ENCODE measurements at regions not wholly inside any gene's neighbourhood (a gene's known extent, or its start where the extent isn't known, plus 50 kb on each side); places are given as distances from the start of the nearest gene placed in this dataset.

DNA sequence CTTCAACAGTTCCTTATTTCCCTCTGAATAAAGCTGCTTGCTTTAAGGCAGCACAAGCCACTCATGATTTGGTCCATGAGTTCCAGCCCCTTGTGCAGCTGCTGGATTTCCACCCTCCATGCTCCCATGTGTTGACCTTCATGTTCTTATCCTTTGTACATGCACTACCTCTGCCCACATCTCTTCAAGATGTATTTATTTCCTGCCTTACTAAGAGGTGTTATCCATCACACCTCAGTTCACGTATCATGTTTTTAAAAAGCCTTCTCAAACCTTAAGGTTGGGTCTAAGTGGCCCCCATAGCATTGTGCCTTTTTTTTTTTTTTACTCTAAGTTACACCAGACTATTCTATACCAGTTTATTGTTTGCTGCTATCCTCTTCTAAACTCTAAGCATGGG, 107.7 kb downstream of the SIPA1L2 start:
- no peak for FAIRE-seq
- no peak for DNase-seq (ENCODE audit: low spot score)

DNA sequence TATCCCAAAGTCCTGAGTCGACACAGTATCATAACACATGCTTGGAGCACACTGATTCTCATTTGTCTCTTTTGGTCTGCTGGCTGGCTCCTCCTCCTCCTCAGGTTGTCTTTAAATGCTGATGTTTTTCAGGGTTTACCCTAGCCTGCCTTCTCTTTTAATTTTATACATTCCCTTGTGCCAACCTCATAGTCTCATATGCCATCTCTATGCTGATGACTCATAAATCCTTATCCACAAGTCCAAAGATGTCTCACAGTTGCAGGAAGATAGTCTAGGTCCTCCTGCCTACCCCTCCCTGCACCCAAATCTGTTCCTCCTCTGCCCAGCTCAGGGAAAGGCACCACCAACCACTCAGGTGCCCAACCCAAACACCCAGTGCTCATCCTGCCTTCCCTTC, 108.3 kb downstream of the SIPA1L2 start:
- DNase-seq (ENCODE audit: low spot score), result no peak

DNA sequence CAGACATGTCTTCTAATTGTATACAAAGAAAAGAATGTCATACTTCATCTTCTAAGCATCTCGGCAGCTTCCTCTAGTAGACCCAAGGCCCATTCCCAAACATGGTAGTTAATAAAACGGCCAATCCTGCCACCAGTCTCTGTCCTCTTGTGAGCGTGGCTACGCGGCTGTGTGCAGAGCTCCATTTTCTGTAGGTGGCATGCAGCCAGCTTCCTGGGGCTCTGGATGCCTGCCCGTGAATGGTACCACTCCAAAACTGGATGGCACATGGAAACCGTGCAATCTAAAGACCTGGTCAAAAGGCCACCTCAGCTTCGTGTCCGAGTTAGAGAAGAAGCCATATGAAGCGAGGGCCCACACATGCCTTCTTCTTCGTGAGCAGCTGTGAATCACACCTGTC, 110.7 kb downstream of the SIPA1L2 start:
- no peak for FAIRE-seq
- no peak for DNase-seq (ENCODE audit: low spot score)

More for the DNA sequence above, 108.3 kb downstream of the SIPA1L2 start:
- FAIRE-seq, result no peak

DNA sequence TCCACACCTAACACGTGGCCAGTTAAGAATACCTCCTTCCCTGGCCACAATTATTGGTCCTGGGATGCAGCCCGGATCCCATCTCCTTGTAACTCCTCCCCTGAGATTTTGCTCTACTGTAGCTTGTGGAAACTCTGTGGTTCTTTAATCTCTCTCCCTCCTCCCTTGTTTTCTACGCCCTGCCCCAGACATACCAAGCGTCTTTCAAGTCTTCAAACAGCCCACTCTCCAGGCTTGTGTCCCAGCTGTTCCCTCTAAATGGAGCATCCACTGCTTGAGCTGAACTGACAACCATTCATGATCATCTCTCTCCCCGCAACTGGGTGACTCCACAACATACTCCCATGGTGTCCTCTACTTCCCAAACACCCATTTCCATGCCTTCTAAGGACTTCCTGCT, 111.6 kb downstream of the SIPA1L2 start:
- FAIRE-seq, result no peak

DNA sequence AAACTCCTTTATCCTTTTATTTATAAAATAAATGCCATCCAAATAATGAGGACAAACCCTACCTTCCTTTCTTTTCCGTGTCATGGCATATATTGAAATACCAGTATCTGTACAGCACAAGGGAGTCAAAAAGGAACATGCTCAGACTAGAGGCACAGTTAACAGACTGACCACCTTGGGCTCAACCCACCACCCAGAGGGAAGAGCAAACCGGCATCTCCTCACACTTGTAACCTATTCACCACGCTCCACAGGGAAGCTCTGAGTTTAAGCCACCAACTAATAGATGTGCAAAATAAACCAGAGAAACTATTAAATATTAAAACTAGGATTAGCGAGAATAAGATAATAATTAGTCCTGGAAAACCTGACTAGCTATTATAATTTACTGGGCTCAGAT, 112.7 kb downstream of the SIPA1L2 start:
- FAIRE-seq (no peak), DNase-seq (ENCODE audit: low spot score) (no peak)

More for the DNA sequence above, 111.6 kb downstream of the SIPA1L2 start:
- no peak for DNase-seq (ENCODE audit: low spot score)

DNA sequence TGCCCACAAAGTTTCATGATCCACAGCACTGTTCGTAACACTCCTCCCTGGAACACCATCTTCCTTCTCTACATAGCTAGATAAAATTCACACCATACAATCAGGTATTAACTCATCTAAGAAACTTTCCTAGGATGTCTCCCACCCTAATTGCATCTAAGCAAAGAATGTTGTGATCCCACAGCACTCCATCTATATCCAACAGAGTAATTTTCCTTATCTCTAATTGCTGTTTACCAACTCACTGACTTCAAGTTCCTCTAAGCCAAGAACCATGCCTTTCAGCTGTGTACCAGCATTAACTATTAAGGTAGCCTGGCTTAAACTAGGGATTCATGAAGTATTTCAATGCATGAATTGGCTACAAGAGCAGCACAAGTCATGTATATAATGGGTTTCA, 114.2 kb downstream of the SIPA1L2 start:
- FAIRE-seq (no peak), DNase-seq (ENCODE audit: low spot score) (no peak)

DNA sequence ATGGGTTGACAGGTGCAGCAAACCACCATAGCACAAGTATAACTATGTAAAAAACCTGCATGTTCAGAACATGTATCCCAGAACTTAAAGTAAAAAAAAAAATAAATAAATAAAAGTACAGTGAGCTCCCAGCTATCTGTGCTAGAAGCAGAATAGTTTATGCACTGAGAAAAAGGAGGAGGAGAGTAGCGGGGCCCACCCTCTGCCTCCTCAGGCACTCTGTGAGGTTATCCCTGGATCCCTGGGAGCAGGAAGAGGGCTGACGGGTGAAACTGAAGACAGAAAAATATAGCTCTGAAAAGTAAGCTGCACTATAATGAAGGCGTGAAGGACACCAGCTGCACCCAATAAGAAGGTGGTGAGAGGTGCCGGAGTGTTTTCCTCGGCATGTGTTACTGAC, 117.2 kb downstream of the SIPA1L2 start:
- FAIRE-seq, result no peak

DNA sequence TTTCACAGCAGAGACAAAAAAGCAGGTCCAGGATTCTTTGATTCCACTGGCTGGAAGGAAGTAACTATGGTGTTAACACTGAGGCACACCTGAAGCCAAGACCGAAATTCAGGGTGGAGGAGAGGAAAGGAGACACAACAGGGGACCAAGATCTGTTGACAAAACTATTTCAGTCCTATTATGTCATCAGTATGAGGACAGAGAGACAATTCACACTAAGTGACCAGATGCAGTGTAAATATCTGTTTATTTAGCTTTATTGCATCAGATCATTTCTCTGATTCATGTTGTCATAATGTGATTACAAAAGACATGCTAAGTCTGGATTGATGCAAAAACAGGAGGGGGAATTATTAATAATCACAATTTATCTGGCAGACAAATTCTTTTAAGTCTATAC, 118.8 kb downstream of the SIPA1L2 start:
- no peak for DNase-seq (ENCODE audit: low spot score)
- FAIRE-seq, result no peak

More for the DNA sequence above, 117.2 kb downstream of the SIPA1L2 start:
- no peak for DNase-seq (ENCODE audit: low spot score)

DNA sequence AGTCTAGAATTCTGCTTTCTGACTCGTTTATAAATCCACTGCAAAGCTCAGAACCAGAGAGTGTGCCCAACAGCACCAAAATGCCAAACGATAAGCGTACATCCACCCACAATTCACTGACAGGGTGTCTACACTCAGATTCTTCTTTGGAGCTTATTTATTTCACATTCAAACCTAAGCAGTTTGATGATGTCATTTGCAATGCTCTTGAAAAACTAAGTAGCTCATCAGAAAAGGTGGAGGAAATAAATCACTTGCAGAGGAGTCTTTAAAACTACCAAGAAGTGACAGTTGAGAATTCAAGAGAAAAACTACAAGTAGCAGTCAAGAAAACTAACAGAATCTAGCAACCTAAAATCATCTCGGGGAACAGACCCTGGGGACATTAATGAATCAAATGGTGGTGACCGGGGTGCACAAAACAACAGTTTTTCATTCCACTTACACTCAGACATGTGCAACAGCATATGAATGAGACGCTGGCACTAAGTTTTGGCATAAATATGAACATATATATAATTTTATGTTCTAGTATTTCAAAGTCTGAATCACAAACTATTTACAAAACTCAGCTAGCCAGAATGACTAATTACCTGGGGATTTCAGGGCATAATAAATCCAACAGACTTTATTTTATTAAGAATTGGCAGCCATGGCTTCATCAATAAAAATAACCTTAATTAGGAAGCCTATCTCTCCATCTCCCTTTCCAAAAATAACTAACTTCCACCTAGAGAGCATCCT, 119.4 kb downstream of the SIPA1L2 start:
- DNase-seq (ENCODE audit: low spot score), result no peak
- FAIRE-seq, result no peak

DNA sequence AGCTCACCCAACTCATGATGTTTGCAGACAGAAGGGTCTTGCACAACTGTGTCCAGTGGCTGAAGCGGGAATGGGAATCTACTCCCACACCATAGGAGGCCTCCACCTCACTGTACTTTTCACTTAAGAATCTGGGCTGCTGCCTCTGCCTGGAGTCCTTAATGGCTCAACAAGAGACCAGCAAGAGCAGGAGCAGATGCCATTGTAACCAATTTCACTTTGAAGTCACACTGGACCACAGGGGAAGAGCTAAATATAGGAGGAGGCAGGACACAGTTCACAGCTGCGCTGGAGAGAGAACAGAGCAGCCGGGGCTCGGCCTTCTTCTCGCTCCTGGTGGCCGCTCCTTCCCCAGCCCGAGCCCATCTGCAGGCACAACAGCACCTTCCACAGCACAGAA, 120.4 kb downstream of the SIPA1L2 start:
- FAIRE-seq (no peak), DNase-seq (ENCODE audit: low spot score) (no peak)

DNA sequence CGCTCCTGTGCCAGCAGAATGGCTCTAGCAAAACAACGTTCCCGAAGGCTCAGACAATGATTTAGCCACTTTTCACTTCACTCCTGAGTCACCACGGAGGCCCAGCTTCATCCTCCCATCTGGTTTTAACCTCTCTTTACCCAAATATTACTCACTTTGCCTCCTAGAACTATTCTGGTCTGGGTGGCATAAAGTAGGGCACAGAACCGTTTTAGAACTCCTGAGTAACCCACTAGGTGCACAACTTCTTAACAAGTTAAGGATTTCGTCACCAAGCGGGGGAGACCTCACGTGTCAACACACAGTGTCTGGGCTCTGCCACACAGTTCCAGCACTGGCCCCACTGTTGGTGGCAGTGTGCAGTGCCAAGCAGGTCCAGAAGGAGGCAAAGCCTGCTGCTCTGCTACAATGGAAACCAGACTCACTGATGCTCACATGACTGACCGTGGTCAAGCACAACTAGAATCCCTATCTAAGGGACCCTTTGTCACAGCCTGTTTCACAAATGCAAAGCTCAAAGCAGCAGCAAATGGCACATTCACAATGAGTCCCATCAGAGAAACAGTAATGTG, 121.7 kb downstream of the SIPA1L2 start:
- FAIRE-seq (no peak), DNase-seq (ENCODE audit: low spot score) (no peak)

DNA sequence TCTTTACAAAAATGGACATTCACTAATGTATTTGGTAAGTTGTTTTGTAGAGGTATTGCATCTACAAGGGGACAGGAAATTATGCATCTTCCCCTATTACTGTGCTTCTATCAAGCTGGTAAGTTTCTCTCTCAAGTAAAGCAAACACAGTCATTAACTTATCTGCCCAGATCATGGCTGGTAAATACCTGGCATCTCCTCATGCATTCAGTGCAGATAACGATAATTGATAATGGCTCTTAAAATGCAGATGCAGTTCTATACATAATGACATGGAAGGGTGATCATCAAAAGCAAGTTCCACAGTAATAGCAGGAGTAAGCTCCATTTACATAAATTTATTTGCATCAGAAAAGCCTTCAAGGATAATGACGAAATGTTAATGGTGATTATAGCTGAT, 122.4 kb downstream of the SIPA1L2 start:
- no peak for FAIRE-seq
- no peak for DNase-seq (ENCODE audit: low spot score)

DNA sequence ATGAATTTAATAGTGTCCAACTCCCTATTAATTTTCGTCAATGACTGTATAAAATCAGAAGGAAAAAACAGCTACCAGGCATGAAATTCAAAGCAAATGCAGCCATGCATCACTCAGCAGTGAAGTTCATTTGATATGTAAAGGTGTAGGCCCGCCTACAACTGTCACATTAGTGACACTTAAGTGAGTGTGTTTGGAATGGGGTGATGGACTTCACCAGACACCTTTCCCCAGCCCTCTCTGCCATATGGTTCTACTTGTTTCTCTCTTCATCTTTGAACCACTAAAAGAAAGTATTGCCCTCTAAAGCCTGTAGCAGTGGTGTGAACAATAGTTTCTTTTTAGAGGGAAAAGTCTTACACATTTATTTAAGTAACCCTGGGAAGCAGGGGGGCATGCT, 124.0 kb downstream of the SIPA1L2 start:
- FAIRE-seq (no peak), DNase-seq (ENCODE audit: low spot score) (no peak)

DNA sequence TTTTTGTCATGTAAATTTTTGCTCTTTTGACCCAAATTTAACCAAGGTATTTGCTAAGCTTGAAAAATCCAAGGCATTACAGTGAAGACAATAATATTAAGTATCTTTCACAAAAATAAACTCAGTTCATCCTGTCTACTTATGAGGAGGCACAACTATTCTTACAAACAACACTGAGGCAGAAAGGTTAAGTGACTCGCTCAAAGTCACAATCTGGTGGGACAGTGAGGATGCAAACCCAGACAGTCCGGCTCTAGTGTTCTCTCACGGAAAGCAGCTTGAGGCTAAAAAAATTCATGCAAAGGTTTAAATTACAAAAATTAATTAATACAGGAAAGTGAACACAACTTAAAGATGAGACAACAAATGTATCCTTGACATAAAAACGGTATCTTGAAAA, 125.3 kb downstream of the SIPA1L2 start:
- no peak for DNase-seq (ENCODE audit: low spot score)
- no peak for FAIRE-seq

DNA sequence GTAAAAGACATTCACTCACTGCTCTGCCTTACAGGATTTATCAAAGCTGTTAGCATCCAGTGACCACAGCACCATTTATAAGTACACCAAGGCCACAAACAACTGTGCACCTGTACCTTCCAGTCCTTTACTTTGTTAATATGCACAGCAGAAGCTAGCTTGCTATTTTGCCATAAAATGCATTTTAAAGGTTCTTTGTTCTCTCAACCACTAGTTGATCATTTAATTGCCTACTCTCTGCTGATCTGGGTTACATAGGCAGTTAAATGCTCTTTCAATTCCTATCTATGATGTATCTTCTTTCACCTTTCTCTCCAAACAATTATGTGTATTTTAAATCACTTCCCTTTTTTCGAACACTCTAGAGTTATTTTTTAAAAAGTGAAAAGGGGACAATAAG, 126.4 kb downstream of the SIPA1L2 start:
- no peak for FAIRE-seq
- no peak for DNase-seq (ENCODE audit: low spot score)

DNA sequence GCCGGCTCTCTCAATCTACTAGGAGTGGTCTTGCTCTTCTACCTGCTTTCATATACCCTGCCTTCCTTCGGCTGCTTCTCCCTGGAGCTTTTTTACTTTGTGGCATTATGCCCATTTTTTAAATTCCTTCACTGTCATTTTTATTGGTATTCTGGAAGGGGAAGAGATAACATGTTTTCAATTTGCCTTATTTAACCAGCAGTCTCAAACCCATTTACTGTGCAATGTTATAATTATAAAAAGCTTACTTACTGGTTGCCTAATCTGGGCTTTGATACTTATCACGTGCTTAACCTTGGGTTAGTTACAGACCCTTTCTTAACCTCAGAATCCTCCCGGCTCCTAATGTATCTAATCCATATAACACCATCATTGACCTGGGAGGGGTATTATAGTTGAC, 128.1 kb downstream of the SIPA1L2 start:
- no peak for DNase-seq (ENCODE audit: low spot score)
- FAIRE-seq, result no peak

DNA sequence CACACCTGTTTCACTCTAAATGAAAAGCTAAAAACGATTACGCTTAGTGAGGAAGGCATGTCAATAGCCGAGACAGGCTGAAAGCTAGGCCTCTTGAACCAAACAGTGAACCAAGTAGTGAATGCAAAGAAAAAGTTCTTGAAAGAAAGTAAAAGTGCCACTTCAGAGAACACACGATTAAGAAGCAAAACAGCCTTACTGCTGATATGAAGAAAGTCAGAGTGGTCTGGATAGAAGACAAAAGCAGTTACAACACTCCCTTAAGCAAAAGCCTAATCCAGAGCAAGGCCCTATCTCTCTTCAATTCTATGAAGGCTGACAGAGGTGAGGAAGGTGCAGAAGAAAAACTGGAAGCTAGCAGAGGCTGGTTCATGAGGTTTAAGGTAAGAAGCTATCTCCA, 130.7 kb downstream of the SIPA1L2 start:
- FAIRE-seq, result no peak
- DNase-seq (ENCODE audit: low spot score), result no peak

DNA sequence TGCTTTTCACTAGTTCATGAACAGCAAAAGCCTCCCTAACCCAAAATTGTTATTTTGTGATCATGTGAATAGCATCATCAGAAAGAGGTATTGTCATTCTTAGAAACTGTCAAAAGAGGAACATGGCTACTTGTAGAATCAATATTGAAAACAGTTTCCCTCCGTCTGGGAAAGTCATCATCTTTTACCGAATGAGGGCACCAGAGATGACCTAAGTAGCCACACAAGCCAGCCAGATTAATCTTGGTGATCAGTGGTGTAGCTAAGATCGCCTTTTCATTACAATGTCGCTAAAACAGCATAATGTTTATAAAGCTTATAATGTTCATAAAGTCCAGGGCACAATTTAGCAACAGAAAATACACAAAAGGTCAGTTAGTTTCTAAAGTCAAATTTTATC, 136.1 kb downstream of the SIPA1L2 start:
- no peak for DNase-seq (ENCODE audit: low spot score)
- FAIRE-seq, result no peak

DNA sequence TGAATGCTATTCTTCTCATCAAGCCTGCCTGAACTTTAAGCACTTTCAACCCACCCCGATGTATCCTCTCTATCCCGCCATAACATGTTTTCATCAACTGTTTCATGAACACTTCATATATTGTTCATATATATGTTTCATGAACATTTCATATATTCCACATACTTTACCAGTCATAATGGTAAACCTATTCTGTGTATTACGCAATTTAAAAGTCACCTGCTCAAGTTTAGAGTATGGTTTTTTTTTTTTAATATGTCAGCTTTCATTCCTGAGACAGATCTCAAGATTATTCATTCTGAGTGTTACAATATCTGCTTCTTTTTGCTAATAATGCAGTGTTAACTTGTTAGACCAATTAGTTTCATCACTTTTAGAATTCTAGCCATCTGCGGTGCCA, 140.7 kb downstream of the SIPA1L2 start:
- DNase-seq (ENCODE audit: low spot score), result no peak
- FAIRE-seq, result no peak

DNA sequence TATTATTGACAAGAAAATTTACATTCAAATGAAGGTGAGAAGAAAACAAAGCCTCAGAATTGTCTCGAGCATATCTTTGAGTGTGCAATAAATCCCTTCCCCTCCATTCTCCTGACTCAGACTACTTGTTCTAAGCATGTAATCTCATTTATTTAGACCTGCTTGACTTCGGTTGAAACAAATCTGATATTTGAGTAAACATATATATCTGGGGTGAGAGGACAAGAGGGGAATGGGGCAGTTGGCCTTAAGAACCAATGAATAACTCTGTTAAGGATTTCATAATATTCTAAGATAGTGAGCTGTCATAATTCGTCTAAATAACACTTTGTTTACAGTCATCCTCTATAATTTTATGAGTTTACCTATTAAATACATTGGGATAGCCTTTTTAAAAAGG, 142.7 kb downstream of the SIPA1L2 start:
- no peak for DNase-seq (ENCODE audit: low spot score)
- no peak for FAIRE-seq

DNA sequence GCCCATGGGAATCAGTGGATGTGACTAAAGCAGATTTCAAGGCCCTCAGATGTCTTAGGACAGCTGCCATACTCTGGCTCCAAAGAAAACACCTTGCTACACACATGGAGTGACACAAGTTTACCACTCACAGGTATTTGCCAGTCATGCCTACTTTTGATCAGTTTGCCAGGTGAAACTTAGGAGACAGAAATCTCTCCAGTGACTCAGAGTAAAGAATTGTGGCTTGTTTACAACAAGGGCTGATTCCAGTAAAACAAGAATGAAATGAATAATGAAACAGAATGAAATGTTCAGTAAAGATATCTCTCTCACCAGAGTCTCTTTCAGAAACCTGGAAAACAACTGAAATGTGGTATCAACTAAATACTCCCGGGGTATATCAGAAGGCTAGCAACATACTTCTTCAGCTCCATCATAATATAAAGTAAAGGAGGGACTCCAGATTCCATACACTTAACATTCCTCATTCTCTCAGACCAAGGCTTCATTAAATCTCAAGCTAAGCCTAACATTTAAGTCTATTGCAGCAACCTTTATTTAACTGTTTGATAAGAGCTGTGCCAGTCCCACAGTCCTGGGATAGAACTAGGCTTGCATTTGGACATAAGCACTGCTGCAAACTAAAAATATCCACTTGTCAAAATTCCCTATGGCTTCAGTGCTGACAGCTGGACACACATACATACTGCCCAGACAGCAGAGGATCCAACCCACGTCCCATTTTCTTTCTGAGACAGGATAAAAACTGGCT, 143.3 kb downstream of the SIPA1L2 start:
- FAIRE-seq, result no peak
- DNase-seq (ENCODE audit: low spot score), result no peak

DNA sequence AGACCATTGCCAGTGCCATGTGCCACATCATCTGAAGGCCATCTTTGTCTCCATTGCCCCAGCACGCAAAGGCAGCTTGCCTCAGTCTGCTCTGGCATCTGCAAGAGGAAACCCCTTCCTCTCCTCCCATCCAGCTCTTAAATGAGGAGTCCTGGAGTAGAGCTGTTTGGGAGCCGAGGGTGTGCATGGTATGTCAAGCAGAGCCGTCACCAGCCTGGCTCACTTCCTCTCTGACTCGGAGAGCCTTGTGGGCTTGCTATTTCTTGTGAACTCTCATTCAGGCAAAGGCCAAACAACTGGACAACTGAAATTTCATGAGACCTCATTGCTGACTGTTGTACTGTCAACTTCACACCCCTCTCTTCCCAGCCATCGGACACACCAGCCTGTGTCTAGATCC, 143.9 kb downstream of the SIPA1L2 start:
- no peak for DNase-seq (ENCODE audit: low spot score)
- no peak for FAIRE-seq

DNA sequence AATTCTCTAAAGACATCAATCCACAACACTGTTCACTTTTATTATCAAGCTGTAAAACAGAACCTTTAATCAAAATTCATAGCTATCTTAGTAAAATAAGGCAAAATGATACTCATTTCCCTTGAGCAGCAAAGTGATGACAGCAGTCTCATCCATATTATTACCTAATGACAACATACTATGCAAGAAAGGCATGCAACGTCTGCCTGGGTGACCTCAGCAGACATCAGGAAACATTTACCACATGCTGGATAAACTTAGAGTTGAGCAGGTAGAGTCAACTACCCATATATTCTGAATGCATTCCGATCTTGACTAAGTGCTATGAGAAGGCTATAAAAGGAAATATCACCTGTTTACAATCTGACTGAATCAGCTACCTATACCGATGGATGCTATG, 145.1 kb downstream of the SIPA1L2 start:
- FAIRE-seq, result no peak
- DNase-seq (ENCODE audit: low spot score), result no peak

Measured in urothelium cell line (cell line).